ENCODE measurements at regions not wholly inside any gene's neighbourhood (a gene's known extent, or its start where the extent isn't known, plus 50 kb on each side); places are given as distances from the start of the nearest gene placed in this dataset.

- no peak for TF ChIP-seq CTCF (IDR thresholded peaks at IDR 0.05)
- no peak for TF ChIP-seq EZH2 (IDR thresholded peaks at IDR 0.05; ENCODE audit: borderline replicate concordance, insufficient read depth, low read depth, low read length, poor library complexity, severe bottlenecking)
Measured at GRCh38 chr11:97657852-97658251, 1268.0 kb downstream of the JRKL start.
